HPDE6-E6E7 (cell line): ENCODE measurements at regions not wholly inside any gene's neighbourhood (a gene's known extent, or its start where the extent isn't known, plus 50 kb on each side); places are given as distances from the start of the nearest gene placed in this dataset.
A peak's percentile ranks its signal among the peaks of the same experiment; 100 is the strongest.

Source experiments
- DNase-seq: peaks from one replicate; pipeline ENCODE4 v3.0.0; 2011; ENCODE audit warnings: missing footprints; ENCODE audit errors: extremely low spot score

DNA sequence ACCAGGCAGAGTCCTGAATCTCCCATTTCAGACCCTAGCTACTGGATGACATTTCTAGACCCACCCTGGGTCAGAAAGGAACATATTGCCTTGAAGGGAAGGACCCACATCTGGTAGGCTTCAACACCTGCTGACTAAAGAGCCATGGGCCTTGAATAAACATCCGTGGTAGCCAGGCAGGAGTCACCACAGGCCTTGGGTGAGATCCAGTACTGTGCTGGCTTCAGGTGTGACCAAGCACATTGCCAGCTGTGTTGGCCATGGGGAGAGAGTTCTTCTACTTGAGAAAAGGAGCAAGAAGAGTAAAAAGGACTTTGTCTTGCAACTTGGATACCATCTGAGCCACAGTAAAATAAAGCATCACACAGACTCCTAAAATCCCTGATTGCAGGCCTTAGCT is 332.6 kb downstream of the SLC16A7 start:
- DNase-seq: no peak

DNA sequence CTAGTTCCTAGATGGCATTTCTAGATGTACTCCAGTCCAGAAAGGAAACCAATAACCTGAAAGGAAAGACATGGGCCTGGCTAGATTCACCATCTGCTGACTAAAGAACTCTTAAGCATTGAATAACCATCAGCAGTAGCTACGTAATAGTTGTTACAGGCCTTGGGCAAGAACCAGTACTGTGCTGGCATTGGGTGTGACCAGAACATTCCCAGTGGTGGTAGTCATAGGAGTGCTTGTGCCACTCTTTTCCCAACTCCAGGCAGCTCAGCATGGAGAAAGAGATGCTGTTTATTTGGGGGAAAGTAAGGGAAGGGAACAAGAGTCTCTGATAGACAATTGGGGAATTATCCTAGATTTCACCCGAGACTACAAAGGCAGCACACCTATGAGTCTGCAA is 333.3 kb downstream of the SLC16A7 start:
- peak; percentile 29 for DNase-seq

DNA sequence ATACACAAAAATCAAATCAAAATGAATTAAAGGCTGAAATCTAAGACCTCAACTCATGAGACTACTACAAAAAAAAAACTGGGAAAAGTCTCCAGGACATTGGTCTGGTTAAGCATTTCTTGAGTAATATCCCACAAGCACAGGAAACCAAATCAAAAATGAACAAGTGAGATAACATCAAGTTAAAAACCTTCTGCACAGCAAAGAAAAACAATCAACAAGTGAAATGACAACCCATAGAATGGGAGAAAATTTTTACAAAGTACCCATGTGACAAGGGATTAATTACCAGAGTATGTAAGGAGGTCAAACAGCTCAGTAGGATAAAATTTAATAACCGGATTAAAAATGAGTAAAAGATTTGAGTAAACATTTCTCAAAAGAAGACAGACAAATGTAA is 338.7 kb downstream of the SLC16A7 start:
- DNase-seq: no peak

DNA sequence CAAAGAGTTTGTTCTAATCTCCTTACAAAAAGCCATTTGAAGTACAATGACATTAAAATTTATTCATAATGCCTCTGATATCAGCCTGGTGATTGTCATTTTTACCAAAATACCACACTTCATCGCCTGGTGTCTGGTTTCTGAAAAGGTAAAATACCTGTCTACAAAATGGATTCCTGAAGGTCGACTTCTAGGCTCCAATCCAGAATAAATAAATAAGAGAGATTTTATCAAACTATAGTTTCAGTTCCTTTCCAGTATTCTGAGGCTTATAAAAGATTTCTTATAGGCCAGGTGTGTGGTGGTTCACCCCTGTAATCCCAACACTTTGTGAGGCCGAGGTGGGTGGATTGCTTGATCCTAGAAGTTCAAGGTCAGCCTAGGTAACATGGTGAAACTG is 340.7 kb downstream of the SLC16A7 start:
- DNase-seq: no peak

DNA sequence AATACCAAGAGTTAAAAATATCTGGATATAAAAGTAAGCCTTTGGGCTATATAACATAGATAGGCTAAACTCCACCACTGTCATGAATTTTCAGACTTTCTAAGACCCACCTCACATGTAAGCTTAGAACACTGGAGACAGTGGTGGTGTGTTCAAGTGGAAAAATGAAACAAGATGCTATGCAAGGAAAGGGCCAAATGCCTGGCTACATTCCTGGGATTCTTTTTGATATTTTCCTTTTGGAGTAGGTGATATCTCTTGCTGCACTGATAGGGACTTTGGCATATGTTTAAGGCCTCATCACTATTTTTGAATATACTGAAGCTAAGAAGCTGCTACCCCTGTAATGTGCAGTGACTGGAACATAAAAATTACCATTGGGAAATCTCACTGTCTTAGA is 341.3 kb downstream of the SLC16A7 start:
- no peak for DNase-seq

DNA sequence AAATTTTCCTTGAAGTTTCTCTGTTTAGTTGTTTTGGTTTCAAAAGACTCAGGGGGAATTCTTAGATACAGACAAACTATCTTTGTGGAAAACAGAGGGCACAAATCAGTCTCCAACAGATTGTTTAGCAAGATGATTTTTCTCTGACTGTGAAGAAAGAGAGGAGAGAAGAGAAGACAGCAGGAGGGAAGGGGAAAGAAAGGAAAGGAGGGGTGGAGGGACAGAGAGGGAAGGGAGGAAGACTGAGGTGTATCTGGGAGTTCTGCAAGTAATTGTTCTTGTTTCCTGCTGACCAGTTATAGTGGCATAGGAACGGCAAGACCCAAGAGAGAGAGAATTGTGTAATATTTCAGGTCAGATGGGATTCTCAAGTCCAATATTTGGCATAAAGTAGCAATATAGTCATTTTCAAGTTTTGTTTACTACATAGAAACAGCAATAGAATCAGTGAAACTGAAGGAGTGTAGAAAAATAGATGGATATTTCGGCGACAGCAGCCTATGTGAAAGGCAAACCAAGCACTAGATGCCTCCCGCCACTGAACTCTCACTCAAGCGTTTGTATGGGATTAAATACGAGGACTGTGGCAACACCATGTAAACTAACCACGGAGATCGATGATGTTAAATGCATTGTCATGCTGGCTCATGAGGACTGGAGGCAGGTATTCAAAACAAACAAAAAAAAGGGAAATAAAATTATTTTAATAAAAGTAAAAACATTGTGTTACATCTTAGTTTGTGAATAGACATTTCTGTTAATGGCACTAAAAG is 342.5 kb downstream of the SLC16A7 start:
- DNase-seq: no peak

DNA sequence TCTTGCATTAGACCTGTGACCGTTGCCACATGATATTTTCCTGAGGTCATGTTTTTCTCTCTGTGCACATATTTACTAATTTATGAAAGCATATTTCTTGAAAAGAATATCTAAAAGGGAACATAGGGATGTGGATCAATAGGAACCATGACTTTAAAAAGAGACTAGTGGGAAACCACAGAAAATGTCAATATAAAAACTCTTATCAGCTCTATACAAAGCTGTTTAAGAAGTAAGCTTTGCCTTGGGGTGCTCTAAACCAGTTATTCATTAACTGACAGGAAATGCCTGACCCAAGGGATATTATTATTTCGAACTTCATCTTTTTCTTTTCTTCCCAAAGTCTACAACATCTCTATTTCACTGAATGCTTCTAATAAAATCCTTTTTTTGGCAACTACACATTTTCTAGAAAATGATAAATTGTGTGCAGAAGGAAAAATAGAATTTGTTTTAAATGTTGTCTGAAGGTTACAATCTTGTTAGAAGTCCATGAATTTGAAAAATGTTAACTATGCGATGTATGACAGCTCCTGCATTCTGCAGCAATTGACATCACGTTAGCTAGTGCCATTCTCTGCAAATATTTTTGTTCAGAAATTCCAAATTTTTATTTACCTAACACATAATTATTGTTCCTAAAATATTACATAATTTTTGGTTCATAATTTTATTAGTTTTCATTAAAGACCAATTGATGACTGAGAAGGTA is 345.0 kb downstream of the SLC16A7 start:
- no peak for DNase-seq

DNA sequence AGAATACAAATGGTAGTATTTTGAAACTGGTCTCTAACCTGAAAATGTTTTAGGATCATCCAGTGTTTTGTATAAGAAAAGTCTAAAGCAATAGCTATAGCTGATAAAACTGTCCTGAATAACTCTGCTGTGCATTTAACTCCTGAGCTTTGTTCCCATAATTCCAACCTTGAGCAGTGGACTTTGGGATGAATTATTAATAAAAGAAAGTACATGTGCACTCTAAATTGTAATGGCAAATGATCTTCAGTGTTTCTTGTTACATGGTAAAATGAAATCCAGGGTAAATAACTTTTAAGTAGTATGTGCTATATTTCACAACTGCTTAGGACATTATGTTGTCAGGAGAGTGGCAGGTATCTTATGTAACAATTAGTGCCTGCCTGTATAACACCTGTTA is 345.6 kb downstream of the SLC16A7 start:
- no peak for DNase-seq

DNA sequence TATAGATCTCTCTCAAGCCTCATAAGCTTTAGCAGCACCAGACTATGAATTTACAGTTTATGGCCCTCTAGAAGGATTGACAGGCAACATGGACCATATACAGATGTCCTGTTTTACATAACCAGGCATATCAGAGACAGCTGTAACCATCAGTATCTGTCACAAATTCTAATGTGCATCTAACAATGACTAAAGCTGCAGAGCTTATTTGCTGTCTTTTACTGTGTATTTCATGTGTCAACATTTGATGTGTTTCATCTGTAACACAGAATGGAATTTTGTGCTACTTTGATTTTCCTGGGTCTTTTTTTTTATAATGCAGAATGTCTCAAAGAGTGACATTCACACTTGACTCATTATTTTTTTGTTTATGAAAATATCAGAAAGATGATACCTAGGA is 348.3 kb downstream of the SLC16A7 start:
- DNase-seq: no peak

DNA sequence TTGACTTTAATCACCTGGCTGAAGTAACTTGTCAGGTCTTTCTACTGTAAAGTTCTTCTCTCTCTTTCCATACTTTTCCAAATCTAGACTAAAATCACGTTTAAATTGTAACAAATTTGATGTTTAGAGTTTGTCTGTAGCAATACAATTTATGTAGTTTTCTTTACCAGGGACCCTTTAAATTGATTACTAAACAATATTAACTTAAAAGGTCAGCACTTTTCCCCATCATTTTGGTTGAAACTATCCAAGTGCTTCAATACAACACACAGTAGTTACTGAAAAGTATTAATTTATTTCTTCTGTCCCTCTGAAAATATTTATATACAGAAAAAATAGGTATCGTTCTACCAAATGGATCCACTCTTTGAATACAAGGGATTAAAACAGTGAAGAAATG is 350.8 kb downstream of the SLC16A7 start:
- DNase-seq: no peak

DNA sequence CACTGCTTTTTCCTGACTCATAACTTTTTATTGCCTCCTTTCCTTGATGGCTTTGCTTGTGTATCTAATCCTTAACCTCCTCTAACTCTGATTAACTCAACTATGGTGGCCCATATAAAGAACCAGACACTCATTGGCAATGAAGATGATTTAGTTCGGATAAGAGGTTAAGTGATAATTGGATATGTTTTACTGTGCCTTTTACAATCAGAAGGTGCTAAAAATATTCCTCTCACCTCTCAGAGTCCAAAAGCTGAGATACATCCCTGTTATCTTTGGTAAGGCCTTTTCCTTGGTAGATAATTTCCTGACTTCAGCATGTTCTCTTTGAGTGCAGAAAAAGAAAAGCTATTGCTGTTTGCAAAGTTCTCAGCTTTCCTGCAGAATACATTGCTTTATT is 367.7 kb downstream of the SLC16A7 start:
- DNase-seq: no peak

DNA sequence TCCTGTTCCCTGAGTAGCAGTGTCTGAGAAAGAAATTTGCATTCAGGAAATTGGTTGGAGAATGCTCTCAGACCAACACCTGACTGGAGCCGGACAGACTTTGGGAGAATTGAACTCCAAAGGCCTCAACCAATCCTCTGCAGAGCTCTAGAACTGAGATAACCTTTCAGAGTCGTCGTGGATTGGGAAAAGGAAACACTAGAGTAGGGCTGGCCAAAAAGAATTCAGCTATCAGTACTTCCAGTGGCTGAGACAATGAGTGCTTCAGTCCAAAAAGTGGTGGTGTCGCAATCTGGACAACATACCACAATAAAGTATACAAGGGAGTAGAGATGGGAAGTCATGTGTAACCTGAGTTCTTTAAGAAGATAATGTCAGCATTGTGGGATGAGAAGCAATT is 377.1 kb downstream of the SLC16A7 start:
- peak; percentile 2 for DNase-seq

DNA sequence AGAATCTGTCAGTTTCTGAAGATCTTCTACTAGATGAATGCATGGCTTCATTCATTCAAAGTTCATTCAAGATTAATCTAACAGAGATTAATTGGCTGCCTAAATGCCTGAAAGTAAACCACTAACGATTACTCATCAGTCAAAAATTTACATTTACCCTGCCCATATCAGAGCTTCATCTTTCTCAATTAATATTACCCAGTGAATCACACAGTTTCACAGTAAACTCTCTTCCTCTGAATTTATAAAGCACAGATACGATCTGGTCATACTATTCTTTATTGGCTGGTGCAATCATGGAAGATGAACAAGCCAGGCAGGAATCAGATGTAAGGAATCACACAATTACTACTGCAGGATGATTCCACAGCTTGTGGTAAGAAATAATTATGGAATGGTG is 377.7 kb downstream of the SLC16A7 start:
- peak; percentile 7 for DNase-seq

DNA sequence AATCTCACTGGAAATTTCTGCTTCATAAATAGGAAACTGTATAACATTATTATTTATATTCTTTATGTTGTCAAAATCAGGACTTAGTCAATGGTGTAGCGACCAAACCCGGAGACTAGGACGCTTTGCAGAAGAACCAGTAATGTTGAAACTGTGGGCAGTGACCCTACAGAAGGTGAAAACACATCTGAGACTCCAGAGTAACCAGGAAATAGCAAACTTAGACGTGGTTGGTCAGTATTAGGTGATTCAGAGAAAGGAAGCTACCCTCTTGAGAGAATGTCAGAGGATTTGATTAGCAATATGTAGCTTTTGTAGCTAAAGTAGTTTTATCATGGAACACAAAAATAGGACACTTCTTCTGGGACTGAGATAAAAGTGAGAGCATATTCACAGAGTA is 381.9 kb downstream of the SLC16A7 start:
- no peak for DNase-seq

DNA sequence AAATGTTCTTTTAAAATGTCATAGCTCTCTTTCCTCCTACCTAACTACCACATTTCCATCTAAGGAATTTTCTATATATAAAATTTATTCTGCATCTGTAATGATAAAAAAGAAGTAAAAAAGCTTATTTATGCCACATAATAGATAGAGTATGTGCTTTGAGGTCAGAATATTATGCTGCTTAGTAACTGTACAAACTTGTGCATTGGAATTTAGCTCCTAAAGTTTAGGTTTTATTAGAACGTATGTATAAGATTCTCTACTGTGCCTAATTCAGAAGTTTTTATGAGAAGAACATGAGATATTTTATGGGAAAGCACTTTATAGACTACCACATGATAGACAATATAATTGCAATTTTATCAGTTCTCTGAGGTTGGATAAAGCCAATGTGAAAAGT is 384.6 kb downstream of the SLC16A7 start:
- no peak for DNase-seq

DNA sequence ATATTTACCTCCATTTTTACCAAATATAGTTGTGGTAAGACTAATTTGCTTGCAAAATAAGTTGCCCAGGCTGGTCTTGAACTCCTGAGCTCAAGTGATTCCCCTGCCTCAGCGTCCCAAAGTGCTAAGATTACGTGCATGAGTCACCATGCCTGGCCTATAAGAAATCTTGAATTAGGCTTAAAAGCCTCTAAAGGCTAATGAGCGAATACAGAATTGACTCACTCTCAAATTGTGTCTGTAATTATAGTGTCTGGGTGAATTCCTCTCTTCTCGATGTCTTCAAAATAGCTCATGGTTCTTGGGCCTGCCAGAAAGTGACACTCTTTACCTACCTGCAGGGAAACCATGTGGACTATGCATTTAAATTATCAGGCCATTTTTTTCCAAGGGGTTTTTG is 403.5 kb downstream of the SLC16A7 start:
- no peak for DNase-seq

DNA sequence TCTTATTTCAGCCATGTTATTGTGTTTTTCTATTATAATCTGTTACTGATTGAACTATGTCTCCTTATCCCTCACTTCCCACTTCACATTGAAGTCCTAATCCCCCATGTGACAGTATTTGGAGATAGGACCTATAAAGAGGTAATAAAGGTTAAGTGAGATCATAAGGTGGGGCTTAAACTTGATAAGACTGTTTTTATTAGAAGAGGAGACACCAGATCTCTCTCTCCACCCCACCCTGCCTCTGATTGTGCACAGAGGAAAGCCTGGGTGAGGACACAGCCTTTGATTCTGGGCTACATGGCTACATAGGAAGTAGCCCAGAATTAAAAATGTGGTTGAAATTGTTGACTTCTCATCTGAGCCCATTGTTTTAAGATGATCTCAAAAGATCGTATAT is 414.7 kb downstream of the SLC16A7 start:
- DNase-seq: no peak

DNA sequence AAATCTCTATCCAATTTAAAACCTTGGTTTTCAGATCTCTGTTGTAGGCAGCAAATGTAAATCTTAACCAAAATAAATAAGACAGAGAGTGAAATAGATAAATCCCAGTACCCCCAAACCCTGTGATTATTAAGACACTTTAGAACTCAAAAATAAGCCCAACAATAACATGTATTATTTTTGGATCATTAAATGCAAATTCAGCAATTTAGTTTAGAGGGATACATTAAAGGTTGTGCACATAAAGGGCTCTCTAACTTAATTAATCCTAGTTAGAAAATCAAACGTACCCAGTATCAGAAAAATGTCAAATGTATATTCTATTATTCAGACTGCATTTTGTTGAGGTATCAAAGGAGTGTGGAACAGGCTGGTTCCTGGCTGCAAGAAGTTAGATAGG is 416.8 kb downstream of the SLC16A7 start:
- DNase-seq: no peak

DNA sequence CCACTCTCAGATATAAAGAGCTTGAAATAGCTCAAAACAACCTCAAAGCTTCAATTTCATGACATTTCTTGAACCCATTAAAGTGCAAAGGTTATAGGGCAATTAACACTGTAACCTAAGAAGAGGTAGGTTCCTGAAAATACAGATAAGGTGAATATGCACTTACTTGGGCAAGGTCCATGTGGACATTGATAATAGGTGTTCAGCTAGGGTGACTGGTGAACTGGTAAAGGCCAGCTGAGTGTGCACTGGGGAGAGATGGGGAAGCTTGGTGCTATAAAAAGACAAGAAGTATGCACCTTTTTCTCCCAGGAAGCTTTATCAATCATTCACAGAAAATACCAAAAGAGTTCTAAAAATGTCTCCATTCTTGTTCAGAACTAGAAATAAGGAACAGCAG is 418.6 kb downstream of the SLC16A7 start:
- DNase-seq: no peak

DNA sequence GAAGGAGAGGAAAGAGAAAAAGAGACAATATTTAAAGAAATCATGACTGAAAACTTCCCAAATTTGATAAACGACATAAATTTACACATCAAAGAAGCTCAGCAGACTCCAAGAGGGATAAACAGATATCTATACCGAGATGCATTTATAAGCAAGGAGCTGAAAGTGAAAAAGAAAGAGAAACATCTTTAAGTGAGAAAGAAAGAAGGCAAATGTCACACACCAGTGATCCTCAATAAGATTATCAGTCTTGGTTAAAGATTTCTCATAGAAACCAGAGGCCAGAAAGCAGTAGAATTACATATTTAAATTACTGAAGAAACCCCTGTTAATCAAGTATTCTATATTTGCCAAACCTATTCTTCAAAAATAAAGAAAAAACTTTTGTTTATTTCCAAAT is 424.2 kb downstream of the SLC16A7 start:
- no peak for DNase-seq

DNA sequence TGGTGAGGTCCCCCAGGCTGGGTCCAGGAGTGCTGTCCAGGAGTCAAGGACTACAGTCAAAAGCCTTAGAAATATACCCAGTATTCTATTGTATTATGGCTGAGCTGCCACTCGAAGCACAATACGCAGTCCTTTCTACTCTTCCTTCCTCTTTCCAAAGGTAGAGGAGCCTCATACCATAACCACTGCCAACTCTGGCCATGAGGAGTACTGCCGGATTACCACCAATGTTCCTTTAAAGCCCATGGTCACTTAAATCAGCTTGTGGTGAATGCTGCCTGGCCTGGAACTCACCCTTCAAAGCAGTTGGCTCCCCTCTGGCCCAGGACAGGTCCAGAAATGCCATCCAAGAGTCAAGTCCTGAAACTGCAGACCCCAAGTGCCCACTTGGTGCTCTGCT is 425.4 kb downstream of the SLC16A7 start:
- no peak for DNase-seq

DNA sequence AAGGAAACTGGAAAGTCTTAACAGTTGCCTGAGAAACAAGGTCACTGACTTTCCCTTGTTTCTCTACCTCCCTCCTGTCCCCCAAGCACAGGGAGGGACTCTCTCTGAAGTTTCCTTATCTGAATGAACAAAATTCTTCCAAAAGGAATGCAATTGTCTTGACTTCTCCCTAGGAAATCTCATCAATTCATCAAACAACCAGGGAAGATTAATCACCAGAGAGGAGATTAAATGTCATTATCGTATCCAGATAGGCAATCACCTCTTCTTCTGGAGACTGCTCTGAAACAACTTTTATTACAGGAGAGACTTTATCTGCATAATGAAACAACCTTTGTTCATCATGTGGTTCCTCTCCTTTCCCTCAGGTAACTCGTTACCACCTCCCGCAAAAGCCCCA is 431.4 kb downstream of the SLC16A7 start:
- no peak for DNase-seq

DNA sequence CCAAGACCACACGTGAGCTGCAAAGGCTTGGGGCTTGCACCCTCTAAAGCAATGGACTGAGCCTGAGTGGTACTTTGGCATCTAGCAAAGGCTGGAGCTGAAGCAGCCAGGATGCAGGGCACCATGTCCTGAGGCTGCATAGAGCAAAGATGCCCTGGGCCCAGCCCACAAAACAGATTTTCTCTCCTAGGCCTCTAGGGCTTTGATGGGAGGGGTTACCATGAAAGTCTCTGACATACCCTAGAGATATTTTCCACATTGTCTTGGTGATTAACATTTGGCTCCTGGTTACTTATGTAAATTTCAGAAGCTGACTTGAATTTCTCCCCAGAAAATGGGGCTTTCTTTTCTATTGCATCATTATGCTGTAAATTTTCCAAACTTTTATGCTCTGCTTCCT is 438.3 kb downstream of the SLC16A7 start:
- DNase-seq: no peak

DNA sequence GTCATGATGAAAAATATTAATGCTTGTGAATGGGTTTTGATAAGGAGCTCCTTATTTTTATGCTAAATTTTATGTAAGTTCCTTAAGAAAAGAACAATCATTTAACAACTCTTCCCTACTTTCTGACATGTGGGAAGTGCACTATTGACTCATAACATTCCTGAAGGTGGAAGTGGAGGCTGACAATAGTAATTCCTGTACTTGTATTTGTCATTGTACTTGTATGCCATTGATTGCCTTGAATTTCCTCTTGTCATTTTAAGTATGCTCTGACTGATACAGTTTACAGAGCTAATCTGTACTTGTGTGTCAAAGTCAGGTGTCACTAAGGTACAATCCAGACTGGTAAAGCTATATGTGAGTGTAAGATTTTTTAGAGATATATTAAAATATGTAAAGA is 440.0 kb downstream of the SLC16A7 start:
- no peak for DNase-seq
